Activated T-cell treated with anti-CD3 and anti-CD28 coated beads for 1 hour (primary cell): ENCODE measurements at regions not wholly inside any gene's neighbourhood (a gene's known extent, or its start where the extent isn't known, plus 50 kb on each side); places are given as distances from the start of the nearest gene placed in this dataset.
"Not testable (repeated sequence)": the region's sequence is repeated elsewhere in the genome, so short reads cannot be mapped to it uniquely, and the experiment has no call there.

Experiments used
- DNase-seq: peaks from one replicate; pipeline ENCODE4 v3.0.0-alpha.2; 2020; ENCODE audit warnings: low read depth

GRCh38 chr2:71922499-71923142 lies 225.0 kb downstream of the CYP26B1 start:
- DNase-seq = no peak

GRCh38 chr2:71922091-71922490 lies 225.6 kb downstream of the CYP26B1 start:
- DNase-seq = no peak

- DNase-seq = not testable (repeated sequence)
These were observed 226.8 kb downstream of the CYP26B1 start for GRCh38 chr2:71920819-71921218.

GRCh38 chr2:71919708-71920107 lies 228.0 kb downstream of the CYP26B1 start:
- no peak for DNase-seq

- DNase-seq = no peak
These were observed 237.4 kb downstream of the CYP26B1 start for GRCh38 chr2:71910277-71910676.

- DNase-seq = no peak
These were observed 238.9 kb downstream of the CYP26B1 start for GRCh38 chr2:71908798-71909197.

GRCh38 chr2:71907503-71907902 lies 240.2 kb downstream of the CYP26B1 start:
- no peak for DNase-seq

- no peak for DNase-seq
These were observed 241.2 kb downstream of the CYP26B1 start for GRCh38 chr2:71906357-71906973.

GRCh38 chr2:71905205-71905604 lies 242.5 kb downstream of the CYP26B1 start:
- no peak for DNase-seq

GRCh38 chr2:71903841-71904240 lies 243.8 kb downstream of the CYP26B1 start:
- DNase-seq = no peak

GRCh38 chr2:71901466-71901865 lies 246.2 kb downstream of the CYP26B1 start:
- no peak for DNase-seq

GRCh38 chr2:71898851-71899681 lies 248.6 kb downstream of the CYP26B1 start:
- DNase-seq = no peak

- no peak for DNase-seq
These were observed 249.3 kb downstream of the CYP26B1 start for GRCh38 chr2:71898375-71898774.

GRCh38 chr2:71897836-71898235 lies 249.8 kb downstream of the CYP26B1 start:
- DNase-seq = no peak

GRCh38 chr2:71897137-71897480 lies 250.6 kb downstream of the CYP26B1 start:
- DNase-seq = no peak

GRCh38 chr2:71896385-71897136 lies 251.1 kb downstream of the CYP26B1 start:
- no peak for DNase-seq

GRCh38 chr2:71895320-71896161 lies 252.1 kb downstream of the CYP26B1 start:
- no peak for DNase-seq

- no peak for DNase-seq
These were observed 253.4 kb downstream of the CYP26B1 start for GRCh38 chr2:71894261-71894660.

GRCh38 chr2:71893646-71894045 lies 254.0 kb downstream of the CYP26B1 start:
- DNase-seq = no peak

GRCh38 chr2:71892896-71893295 lies 254.8 kb downstream of the CYP26B1 start:
- DNase-seq = no peak

GRCh38 chr2:71892423-71892730 lies 255.3 kb downstream of the CYP26B1 start:
- no peak for DNase-seq
